Liver (tissue), 8 donors: ENCODE measurements at regions not wholly inside any gene's neighbourhood (a gene's known extent, or its start where the extent isn't known, plus 50 kb on each side); places are given as distances from the start of the nearest gene placed in this dataset.

ENCODE experiments used
- DNase-seq: peaks from one replicate; pipeline ENCODE4 v3.0.0-alpha.2; 2017; ENCODE audit warnings: low spot score
- H3K27ac ChIP-seq, 2 donors: one replicate each; pipeline ENCODE4 v1.7.0; 2013; ENCODE audit warnings: inconsistent platforms in 2 of 2, low read length in 2 of 2, control low read depth in 1 of 2, low read depth in 1 of 2, mild to moderate bottlenecking in 1 of 2
- H3K27me3 ChIP-seq, 4 donors: one replicate each; pipeline versions ENCODE4 v1.6.1 to v1.7.0; 2013; ENCODE audit warnings: low read length in 3 of 4, inconsistent platforms in 1 of 4, mild to moderate bottlenecking in 1 of 4, moderate library complexity in 1 of 4; ENCODE audit not compliant: control insufficient read depth in 4 of 4, insufficient read depth in 4 of 4
- H3K36me3 ChIP-seq, 4 donors: one replicate each; pipeline versions ENCODE4 v1.6.1 to v1.7.0; 2013; ENCODE audit warnings: low read length in 3 of 4, mild to moderate bottlenecking in 3 of 4, low read depth in 1 of 4, moderate library complexity in 1 of 4; ENCODE audit not compliant: control insufficient read depth in 4 of 4, insufficient read depth in 3 of 4
- H3K4me1 ChIP-seq, 4 donors: one replicate each; pipeline versions ENCODE4 v1.6.1 to v1.7.0; 2013; ENCODE audit warnings: low read length in 3 of 4, mild to moderate bottlenecking in 3 of 4, moderate library complexity in 1 of 4; ENCODE audit not compliant: control insufficient read depth in 4 of 4, insufficient read depth in 4 of 4
- H3K4me3 ChIP-seq, 3 donors: one replicate each; pipeline versions ENCODE4 v1.6.1 to v1.7.0; 2013; ENCODE audit warnings: low read length in 3 of 3, control low read depth in 1 of 3, low read depth in 1 of 3, mild to moderate bottlenecking in 1 of 3
- H3K9ac ChIP-seq, 2 donors: one replicate each; pipeline ENCODE4 v1.7.0; 2013; ENCODE audit warnings: low read length in 2 of 2, mild to moderate bottlenecking in 2 of 2, moderate library complexity in 2 of 2, control low read depth in 1 of 2, low read depth in 1 of 2
- H3K9me3 ChIP-seq, 4 donors: one replicate each; pipeline versions ENCODE4 v1.6.1 to v1.7.0; 2013; ENCODE audit warnings: low read length in 3 of 4; ENCODE audit not compliant: control insufficient read depth in 4 of 4
- EGR1 ChIP-seq, 2 donors: IDR thresholded peaks; 2 replicates each; pipeline ENCODE4 v1.6.1; 2016 to 2018; ENCODE audit warnings: antibody characterized with exemption in 2 of 2, low read depth in 2 of 2
- FOXA1 ChIP-seq: IDR thresholded peaks from 2 replicates; pipeline ENCODE4 v1.6.1; 2016; ENCODE audit warnings: antibody characterized with exemption
- FOXA2 ChIP-seq: IDR thresholded peaks from 2 replicates; pipeline ENCODE4 v1.6.1; 2016; ENCODE audit warnings: antibody characterized with exemption
- GABPA ChIP-seq, 2 donors: IDR thresholded peaks in 1 of 2; conservative IDR thresholded peaks in 1 of 2; 2 replicates each; pipeline ENCODE4 v1.6.1; 2016; ENCODE audit warnings: antibody characterized with exemption in 2 of 2, mild to moderate bottlenecking in 1 of 2, moderate library complexity in 1 of 2
- HNF4A ChIP-seq, 2 donors: conservative IDR thresholded peaks; 2 replicates each; pipeline ENCODE4 v1.6.1; 2016; ENCODE audit warnings: antibody characterized with exemption in 2 of 2, mild to moderate bottlenecking in 2 of 2
- HNF4G ChIP-seq: IDR thresholded peaks from 2 replicates; pipeline ENCODE4 v1.6.1; 2016; ENCODE audit warnings: antibody characterized with exemption
- JUND ChIP-seq, 2 donors: IDR thresholded peaks; 2 replicates each; pipeline ENCODE4 v1.6.1; 2016; ENCODE audit warnings: antibody characterized with exemption in 2 of 2
- NR2F2 ChIP-seq: IDR thresholded peaks from 2 replicates; pipeline ENCODE4 v1.6.1; 2016; ENCODE audit warnings: antibody characterized with exemption
- RAD21 ChIP-seq, 2 donors: IDR thresholded peaks; 2 replicates each; pipeline ENCODE4 v1.6.1; 2016; ENCODE audit warnings: antibody characterized with exemption in 2 of 2, mild to moderate bottlenecking in 2 of 2
- RXRA ChIP-seq, 2 donors: IDR thresholded peaks; 2 replicates each; pipeline ENCODE4 v1.6.1; 2017 to 2018; ENCODE audit warnings: antibody characterized with exemption in 2 of 2, mild to moderate bottlenecking in 1 of 2
- SP1 ChIP-seq: IDR thresholded peaks from 2 replicates; pipeline ENCODE4 v1.6.1; 2018; ENCODE audit warnings: antibody characterized with exemption, mild to moderate bottlenecking
- TAF1 ChIP-seq: conservative IDR thresholded peaks from 2 replicates; pipeline ENCODE4 v1.6.1; 2016; ENCODE audit warnings: antibody characterized with exemption, mild to moderate bottlenecking
- YY1 ChIP-seq: IDR thresholded peaks from 2 replicates; pipeline ENCODE4 v1.6.1; 2016; ENCODE audit warnings: antibody characterized with exemption, mild to moderate bottlenecking
- WGBS: extraction: QIAGEN DNeasy Blood & Tissue Kit; methylation state at CpG from one replicate; pipeline ENCODE4 v1.1.7; 2013; 5-methylcytosine and 5-hydroxymethylcytosine counted together
- TF ChIP-seq, protein P1 (sequence below): fragments of 150-350 bp; IDR thresholded peaks from 2 replicates; pipeline ENCODE4 v1.5.1; 2017; ENCODE audit warnings: improper control_type of control experiment, low read depth, low read length; ENCODE audit not compliant: missing input control
- TF ChIP-seq, protein P2 (sequence below): IDR thresholded peaks from 2 replicates; pipeline ENCODE4 v1.6.1; 2016; ENCODE audit warnings: antibody characterized with exemption
- TF ChIP-seq, protein P3 (sequence below): IDR thresholded peaks from 2 replicates; pipeline ENCODE4 v1.6.1; 2016; ENCODE audit warnings: antibody characterized with exemption
- TF ChIP-seq, protein P4 (sequence below): IDR thresholded peaks from 2 replicates; pipeline ENCODE4 v1.6.1; 2016; ENCODE audit warnings: antibody characterized with exemption, mild to moderate bottlenecking
- TF ChIP-seq, protein P5 (sequence below): IDR thresholded peaks from 2 replicates; pipeline ENCODE4 v1.6.1; 2016; ENCODE audit warnings: antibody characterized with exemption
- donor health status: healthy.
- donor health status: healthy.
- donor health status: healthy.
- donor health status: healthy.
- donor health status: healthy.

DNA sequence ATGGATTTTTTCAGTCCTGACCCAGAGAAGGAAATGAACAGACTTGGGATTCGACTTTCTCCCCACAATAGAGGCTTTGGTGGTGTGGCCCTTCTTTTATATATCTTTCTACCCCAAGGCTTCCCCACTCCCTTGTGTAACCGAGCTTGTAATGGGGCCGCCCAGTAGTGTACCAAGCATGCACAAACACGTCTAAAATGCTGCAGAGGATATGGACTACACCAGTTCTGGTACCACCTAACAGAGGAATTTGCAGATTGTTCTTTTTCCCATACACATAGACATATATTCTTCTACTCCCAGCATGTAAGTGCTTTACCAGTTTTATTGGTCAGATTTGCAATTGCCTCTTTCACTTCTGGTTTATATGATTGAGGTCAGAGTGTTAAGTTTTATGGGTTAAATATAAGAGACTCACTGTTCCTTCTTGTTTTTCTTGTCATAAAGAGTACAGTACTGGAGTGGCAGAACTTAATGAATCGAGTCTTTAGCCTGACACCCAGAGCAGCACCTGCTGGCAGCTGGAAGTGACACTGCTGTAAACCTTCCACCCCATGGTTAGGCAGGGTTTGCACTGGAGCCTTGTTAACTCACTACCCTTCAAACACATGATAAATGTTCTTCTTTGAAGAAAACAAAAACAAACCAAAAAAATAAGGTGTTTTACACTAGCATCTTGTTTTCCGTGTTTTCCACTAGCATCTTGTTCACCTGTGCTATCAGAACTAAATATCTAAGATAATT is 198.6 kb downstream of the PTPRC start:
- H3K4me1 ChIP-seq: no peaks in the 10 kb centered on the region
- 69% methylated on average over 6 of the region's 6 CpGs for WGBS
- no peak for DNase-seq
- H3K27ac ChIP-seq: no peak overlapping the region
- no peak overlapping the region for H3K9ac ChIP-seq
- TF ChIP-seq EGR1 (IDR thresholded peaks at IDR 0.05; ENCODE audit: low read depth in 2 of 2) (no peak), NR2F2 (no peak), RAD21 (IDR thresholded peaks at IDR 0.05) (no peak), SP1 (no peak), RXRA (IDR thresholded peaks at IDR 0.05) (no peak), YY1 (no peak), TAF1 (no peak), JUND (IDR thresholded peaks at IDR 0.05) (no peak), FOXA1 (no peak), HNF4G (no peak)
- TF ChIP-seq, protein P1, sequence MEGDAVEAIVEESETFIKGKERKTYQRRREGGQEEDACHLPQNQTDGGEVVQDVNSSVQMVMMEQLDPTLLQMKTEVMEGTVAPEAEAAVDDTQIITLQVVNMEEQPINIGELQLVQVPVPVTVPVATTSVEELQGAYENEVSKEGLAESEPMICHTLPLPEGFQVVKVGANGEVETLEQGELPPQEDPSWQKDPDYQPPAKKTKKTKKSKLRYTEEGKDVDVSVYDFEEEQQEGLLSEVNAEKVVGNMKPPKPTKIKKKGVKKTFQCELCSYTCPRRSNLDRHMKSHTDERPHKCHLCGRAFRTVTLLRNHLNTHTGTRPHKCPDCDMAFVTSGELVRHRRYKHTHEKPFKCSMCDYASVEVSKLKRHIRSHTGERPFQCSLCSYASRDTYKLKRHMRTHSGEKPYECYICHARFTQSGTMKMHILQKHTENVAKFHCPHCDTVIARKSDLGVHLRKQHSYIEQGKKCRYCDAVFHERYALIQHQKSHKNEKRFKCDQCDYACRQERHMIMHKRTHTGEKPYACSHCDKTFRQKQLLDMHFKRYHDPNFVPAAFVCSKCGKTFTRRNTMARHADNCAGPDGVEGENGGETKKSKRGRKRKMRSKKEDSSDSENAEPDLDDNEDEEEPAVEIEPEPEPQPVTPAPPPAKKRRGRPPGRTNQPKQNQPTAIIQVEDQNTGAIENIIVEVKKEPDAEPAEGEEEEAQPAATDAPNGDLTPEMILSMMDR: no peak
- TF ChIP-seq, protein P2, sequence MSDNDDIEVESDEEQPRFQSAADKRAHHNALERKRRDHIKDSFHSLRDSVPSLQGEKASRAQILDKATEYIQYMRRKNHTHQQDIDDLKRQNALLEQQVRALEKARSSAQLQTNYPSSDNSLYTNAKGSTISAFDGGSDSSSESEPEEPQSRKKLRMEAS: no peak
- TF ChIP-seq, protein P3, sequence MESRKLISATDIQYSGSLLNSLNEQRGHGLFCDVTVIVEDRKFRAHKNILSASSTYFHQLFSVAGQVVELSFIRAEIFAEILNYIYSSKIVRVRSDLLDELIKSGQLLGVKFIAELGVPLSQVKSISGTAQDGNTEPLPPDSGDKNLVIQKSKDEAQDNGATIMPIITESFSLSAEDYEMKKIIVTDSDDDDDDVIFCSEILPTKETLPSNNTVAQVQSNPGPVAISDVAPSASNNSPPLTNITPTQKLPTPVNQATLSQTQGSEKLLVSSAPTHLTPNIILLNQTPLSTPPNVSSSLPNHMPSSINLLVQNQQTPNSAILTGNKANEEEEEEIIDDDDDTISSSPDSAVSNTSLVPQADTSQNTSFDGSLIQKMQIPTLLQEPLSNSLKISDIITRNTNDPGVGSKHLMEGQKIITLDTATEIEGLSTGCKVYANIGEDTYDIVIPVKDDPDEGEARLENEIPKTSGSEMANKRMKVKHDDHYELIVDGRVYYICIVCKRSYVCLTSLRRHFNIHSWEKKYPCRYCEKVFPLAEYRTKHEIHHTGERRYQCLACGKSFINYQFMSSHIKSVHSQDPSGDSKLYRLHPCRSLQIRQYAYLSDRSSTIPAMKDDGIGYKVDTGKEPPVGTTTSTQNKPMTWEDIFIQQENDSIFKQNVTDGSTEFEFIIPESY: no peak
- H3K36me3 ChIP-seq: no peaks in the 10 kb centered on the region
- H3K4me3 ChIP-seq: no peak overlapping the region
- H3K9me3 ChIP-seq: no peaks in the 10 kb centered on the region
- H3K27me3 ChIP-seq: no peaks in the 10 kb centered on the region

DNA sequence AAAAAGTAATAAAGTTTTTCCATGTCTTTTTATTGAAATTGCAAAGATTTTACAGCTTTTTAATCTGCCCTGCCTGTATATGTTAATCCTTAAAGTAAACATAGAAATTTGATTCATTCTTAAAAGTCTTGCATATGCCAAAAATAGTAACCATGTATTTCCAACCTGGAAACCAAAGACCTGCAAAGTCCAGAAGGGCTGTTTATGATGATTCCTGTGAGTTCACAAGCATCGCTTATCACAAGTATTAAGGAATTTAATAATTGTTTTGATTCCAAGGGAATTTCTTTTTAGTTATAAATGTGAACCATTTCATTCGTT is 199.1 kb downstream of the PTPRC start:
- H3K27me3 ChIP-seq: no peaks in the 10 kb centered on the region
- H3K27ac ChIP-seq: no peak overlapping the region
- H3K36me3 ChIP-seq: no peaks in the 10 kb centered on the region
- H3K9ac ChIP-seq: no peak overlapping the region
- 90% methylated on average over 2 of the region's 2 CpGs for WGBS
- no peak for DNase-seq
- no peaks in the 10 kb centered on the region for H3K9me3 ChIP-seq
- no peaks in the 10 kb centered on the region for H3K4me1 ChIP-seq
- no peak overlapping the region for H3K4me3 ChIP-seq
- TF ChIP-seq TAF1: no peak
- TF ChIP-seq, protein P4, sequence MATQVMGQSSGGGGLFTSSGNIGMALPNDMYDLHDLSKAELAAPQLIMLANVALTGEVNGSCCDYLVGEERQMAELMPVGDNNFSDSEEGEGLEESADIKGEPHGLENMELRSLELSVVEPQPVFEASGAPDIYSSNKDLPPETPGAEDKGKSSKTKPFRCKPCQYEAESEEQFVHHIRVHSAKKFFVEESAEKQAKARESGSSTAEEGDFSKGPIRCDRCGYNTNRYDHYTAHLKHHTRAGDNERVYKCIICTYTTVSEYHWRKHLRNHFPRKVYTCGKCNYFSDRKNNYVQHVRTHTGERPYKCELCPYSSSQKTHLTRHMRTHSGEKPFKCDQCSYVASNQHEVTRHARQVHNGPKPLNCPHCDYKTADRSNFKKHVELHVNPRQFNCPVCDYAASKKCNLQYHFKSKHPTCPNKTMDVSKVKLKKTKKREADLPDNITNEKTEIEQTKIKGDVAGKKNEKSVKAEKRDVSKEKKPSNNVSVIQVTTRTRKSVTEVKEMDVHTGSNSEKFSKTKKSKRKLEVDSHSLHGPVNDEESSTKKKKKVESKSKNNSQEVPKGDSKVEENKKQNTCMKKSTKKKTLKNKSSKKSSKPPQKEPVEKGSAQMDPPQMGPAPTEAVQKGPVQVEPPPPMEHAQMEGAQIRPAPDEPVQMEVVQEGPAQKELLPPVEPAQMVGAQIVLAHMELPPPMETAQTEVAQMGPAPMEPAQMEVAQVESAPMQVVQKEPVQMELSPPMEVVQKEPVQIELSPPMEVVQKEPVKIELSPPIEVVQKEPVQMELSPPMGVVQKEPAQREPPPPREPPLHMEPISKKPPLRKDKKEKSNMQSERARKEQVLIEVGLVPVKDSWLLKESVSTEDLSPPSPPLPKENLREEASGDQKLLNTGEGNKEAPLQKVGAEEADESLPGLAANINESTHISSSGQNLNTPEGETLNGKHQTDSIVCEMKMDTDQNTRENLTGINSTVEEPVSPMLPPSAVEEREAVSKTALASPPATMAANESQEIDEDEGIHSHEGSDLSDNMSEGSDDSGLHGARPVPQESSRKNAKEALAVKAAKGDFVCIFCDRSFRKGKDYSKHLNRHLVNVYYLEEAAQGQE: no peak
- TF ChIP-seq FOXA1: no peak
- no peak for TF ChIP-seq RAD21 (IDR thresholded peaks at IDR 0.05)
- no peak for TF ChIP-seq NR2F2
- TF ChIP-seq EGR1 (IDR thresholded peaks at IDR 0.05; ENCODE audit: low read depth in 2 of 2): no peak
- TF ChIP-seq, protein P1: no peak
- no peak for TF ChIP-seq RXRA (IDR thresholded peaks at IDR 0.05)
- TF ChIP-seq HNF4A (conservative IDR thresholded peaks at IDR 0.05): no peak
- TF ChIP-seq GABPA (IDR thresholded peaks at IDR 0.05 in 1 of 2, conservative IDR thresholded peaks at IDR 0.05 in 1 of 2): no peak
- no peak for TF ChIP-seq YY1
- TF ChIP-seq, protein P3: no peak
- TF ChIP-seq FOXA2: no peak
- no peak for TF ChIP-seq HNF4G
- TF ChIP-seq, protein P5, sequence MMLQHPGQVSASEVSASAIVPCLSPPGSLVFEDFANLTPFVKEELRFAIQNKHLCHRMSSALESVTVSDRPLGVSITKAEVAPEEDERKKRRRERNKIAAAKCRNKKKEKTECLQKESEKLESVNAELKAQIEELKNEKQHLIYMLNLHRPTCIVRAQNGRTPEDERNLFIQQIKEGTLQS: no peak
- no peak for TF ChIP-seq SP1
- no peak for TF ChIP-seq JUND (IDR thresholded peaks at IDR 0.05)
